OCI-LY3 (cell line): ENCODE measurements at regions not wholly inside any gene's neighbourhood (a gene's known extent, or its start where the extent isn't known, plus 50 kb on each side); places are given as distances from the start of the nearest gene placed in this dataset.

Experiments
- H2AFZ ChIP-seq: fragments of 200-600, 300-600 bp; shearing (Covaris generic); 2 replicates; pipeline ENCODE4 v1.6.0; 2014; ENCODE audit warnings: antibody characterized with exemption, low read depth, low read length
- H3K27ac ChIP-seq: fragments of 200-600, 300-600 bp; sonication (generic); 2 replicates; pipeline ENCODE4 v1.5.1; 2014; ENCODE audit warnings: mild to moderate bottlenecking, low read length, moderate library complexity, mixed read lengths
- H3K27me3 ChIP-seq: fragments of 200-600, 300-600 bp; sonication (generic); 2 replicates; pipeline ENCODE4 v1.6.1; 2014; ENCODE audit warnings: low read depth, low read length, mixed read lengths
- H3K36me3 ChIP-seq: fragments of 200-600, 300-600 bp; sonication (generic); replicated peaks from 2 replicates; pipeline ENCODE3; 2014; ENCODE audit warnings: low read depth, low read length, mixed read lengths
- H3K4me1 ChIP-seq: fragments of 300-600, 200-600 bp; sonication (generic); 2 replicates; pipeline ENCODE4 v1.6.1; 2014; ENCODE audit warnings: low read length, mixed read lengths
- H3K4me2 ChIP-seq: fragments of 200-600, 300-600 bp; sonication (generic); 2 replicates; pipeline ENCODE4 v1.6.1; 2014; ENCODE audit warnings: low read length, mixed read lengths
- H3K4me3 ChIP-seq: fragments of 300-600, 200-600 bp; sonication (generic); 2 replicates; pipeline ENCODE4 v1.5.1; 2014; ENCODE audit warnings: antibody characterized with exemption, mild to moderate bottlenecking, low read length, moderate library complexity
- H3K79me2 ChIP-seq: fragments of 300-600, 200-600 bp; shearing (Covaris generic); 2 replicates; pipeline ENCODE4 v1.6.1; 2014; ENCODE audit warnings: mild to moderate bottlenecking, low read length, mixed read lengths
- H3K9ac ChIP-seq: fragments of 300-600, 200-600 bp; shearing (Covaris generic); 2 replicates; pipeline ENCODE4 v1.6.0; 2014; ENCODE audit warnings: mild to moderate bottlenecking, low read length, moderate library complexity
- H3K9me3 ChIP-seq: fragments of 200-600, 300-600 bp; shearing (Covaris generic); 2 replicates; pipeline ENCODE4 v1.6.1; 2014; ENCODE audit warnings: low read length, mixed read lengths; ENCODE audit not compliant: insufficient read depth
- H4K20me1 ChIP-seq: fragments of 200-600, 300-600 bp; sonication (generic); 2 replicates; pipeline ENCODE4 v1.6.1; 2016; ENCODE audit warnings: low read length, mixed read lengths; ENCODE audit not compliant: insufficient read depth
- CTCF ChIP-seq: fragments of 200-600, 300-600 bp; sonication (generic); IDR thresholded peaks from 2 replicates; pipeline ENCODE4 v1.5.1; 2014; ENCODE audit warnings: antibody characterized with exemption, low read length, low read depth
- EZH2phosphoT487 ChIP-seq: fragments of 200-600 bp; shearing (Covaris generic); IDR thresholded peaks from 2 replicates; pipeline ENCODE4 v1.6.1; 2018; ENCODE audit warnings: antibody characterized with exemption, mixed run types, low read depth

GRCh38 chr5:98663521-98663920 lies 109.9 kb upstream of the RGMB start:
- H3K27me3 ChIP-seq: no peaks in the 10 kb centered on the region
- H3K4me1 ChIP-seq: no peaks in the 10 kb centered on the region
- H3K4me2 ChIP-seq: no peak overlapping the region
- no peak for TF ChIP-seq EZH2phosphoT487
- TF ChIP-seq CTCF: no peak
- H3K4me3 ChIP-seq: no peak overlapping the region
- no peaks in the 10 kb centered on the region for H3K9me3 ChIP-seq
- H3K36me3 ChIP-seq: no peaks in the 10 kb centered on the region
- no peaks in the 10 kb centered on the region for H4K20me1 ChIP-seq
- H3K79me2 ChIP-seq: no peaks in the 10 kb centered on the region
- no peak overlapping the region for H3K9ac ChIP-seq
- H2AFZ ChIP-seq: no peak overlapping the region
- no peak overlapping the region for H3K27ac ChIP-seq

- Histone ChIP-seq H3K27ac (no peak overlapping the region), H3K79me2 (no peaks in the 10 kb centered on the region), H3K36me3 (no peaks in the 10 kb centered on the region), H3K4me2 (no peak overlapping the region), H3K9me3 (no peaks in the 10 kb centered on the region), H2AFZ (no peak overlapping the region), H3K4me1 (no peaks in the 10 kb centered on the region), H3K4me3 (no peak overlapping the region), H3K9ac (no peak overlapping the region), H3K27me3 (no peaks in the 10 kb centered on the region), H4K20me1 (no peaks in the 10 kb centered on the region)
- no peak for TF ChIP-seq CTCF
- no peak for TF ChIP-seq EZH2phosphoT487
These were observed 108.7 kb upstream of the RGMB start for GRCh38 chr5:98664736-98665135.

- H2AFZ ChIP-seq: no peak overlapping the region
- H3K27me3 ChIP-seq: no peaks in the 10 kb centered on the region
- H3K4me3 ChIP-seq: no peak overlapping the region
- no peak overlapping the region for H3K4me2 ChIP-seq
- H3K9ac ChIP-seq: no peak overlapping the region
- no peaks in the 10 kb centered on the region for H4K20me1 ChIP-seq
- TF ChIP-seq EZH2phosphoT487 (no peak), CTCF (no peak)
- no peaks in the 10 kb centered on the region for H3K79me2 ChIP-seq
- H3K36me3 ChIP-seq: no peaks in the 10 kb centered on the region
- no peaks in the 10 kb centered on the region for H3K9me3 ChIP-seq
- no peak overlapping the region for H3K27ac ChIP-seq
- H3K4me1 ChIP-seq: no peaks in the 10 kb centered on the region
These were observed 93.5 kb upstream of the RGMB start for GRCh38 chr5:98679963-98680362.

GRCh38 chr5:98690002-98690401 lies 83.5 kb upstream of the RGMB start:
- Histone ChIP-seq H3K9ac (no peak overlapping the region), H3K27ac (no peak overlapping the region), H3K9me3 (no peaks in the 10 kb centered on the region)

More at GRCh38 chr5:98690002-98690401, 83.5 kb upstream of the RGMB start:
- Histone ChIP-seq H3K36me3 (no peaks in the 10 kb centered on the region), H3K4me2 (no peak overlapping the region), H3K27me3 (no peaks in the 10 kb centered on the region), H4K20me1 (no peaks in the 10 kb centered on the region), H3K4me3 (no peak overlapping the region), H3K79me2 (no peaks in the 10 kb centered on the region), H3K4me1 (no peaks in the 10 kb centered on the region), H2AFZ (no peak overlapping the region)
- TF ChIP-seq EZH2phosphoT487: no peak
- TF ChIP-seq CTCF: no peak
